Spinal cord (tissue), 9 donors: ENCODE measurements at regions not wholly inside any gene's neighbourhood (a gene's known extent, or its start where the extent isn't known, plus 50 kb on each side); places are given as distances from the start of the nearest gene placed in this dataset.
A peak's percentile ranks its signal among the peaks of the same experiment; 100 is the strongest.

Source experiments
- DNase-seq, 6 donors: peaks; one replicate each; pipeline versions ENCODE4 v3.0.0 to v3.0.0-alpha.2; 2013 to 2015; ENCODE audit warnings: low spot score in 6 of 6, low read depth in 4 of 6
- H3K27ac ChIP-seq: one replicate; pipeline ENCODE4 v1.5.1; 2013; ENCODE audit warnings: low read depth, low read length, control low read depth
- H3K27me3 ChIP-seq: one replicate; pipeline ENCODE4 v1.6.1; 2013; ENCODE audit warnings: low read length; ENCODE audit not compliant: control insufficient read depth, insufficient read depth
- H3K36me3 ChIP-seq: one replicate; pipeline ENCODE4 v1.6.1; 2013; ENCODE audit warnings: low read length; ENCODE audit not compliant: control insufficient read depth, insufficient read depth
- H3K4me1 ChIP-seq: one replicate; pipeline ENCODE4 v1.6.1; 2013; ENCODE audit warnings: low read length; ENCODE audit not compliant: control insufficient read depth, insufficient read depth
- H3K4me3 ChIP-seq: one replicate; pipeline ENCODE4 v1.5.1; 2013; ENCODE audit warnings: low read depth, low read length, control low read depth
- H3K9me3 ChIP-seq: one replicate; pipeline ENCODE4 v1.6.1; 2013; ENCODE audit warnings: low read length; ENCODE audit not compliant: control insufficient read depth, insufficient read depth
- WGBS: methylation state at CpG from one replicate; pipeline ENCODE4 v1.1.5; 2013; ENCODE audit warnings: missing lambda C conversion rate; ENCODE audit not compliant: insufficient coverage; 5-methylcytosine and 5-hydroxymethylcytosine counted together
- donor health status: healthy.

DNA sequence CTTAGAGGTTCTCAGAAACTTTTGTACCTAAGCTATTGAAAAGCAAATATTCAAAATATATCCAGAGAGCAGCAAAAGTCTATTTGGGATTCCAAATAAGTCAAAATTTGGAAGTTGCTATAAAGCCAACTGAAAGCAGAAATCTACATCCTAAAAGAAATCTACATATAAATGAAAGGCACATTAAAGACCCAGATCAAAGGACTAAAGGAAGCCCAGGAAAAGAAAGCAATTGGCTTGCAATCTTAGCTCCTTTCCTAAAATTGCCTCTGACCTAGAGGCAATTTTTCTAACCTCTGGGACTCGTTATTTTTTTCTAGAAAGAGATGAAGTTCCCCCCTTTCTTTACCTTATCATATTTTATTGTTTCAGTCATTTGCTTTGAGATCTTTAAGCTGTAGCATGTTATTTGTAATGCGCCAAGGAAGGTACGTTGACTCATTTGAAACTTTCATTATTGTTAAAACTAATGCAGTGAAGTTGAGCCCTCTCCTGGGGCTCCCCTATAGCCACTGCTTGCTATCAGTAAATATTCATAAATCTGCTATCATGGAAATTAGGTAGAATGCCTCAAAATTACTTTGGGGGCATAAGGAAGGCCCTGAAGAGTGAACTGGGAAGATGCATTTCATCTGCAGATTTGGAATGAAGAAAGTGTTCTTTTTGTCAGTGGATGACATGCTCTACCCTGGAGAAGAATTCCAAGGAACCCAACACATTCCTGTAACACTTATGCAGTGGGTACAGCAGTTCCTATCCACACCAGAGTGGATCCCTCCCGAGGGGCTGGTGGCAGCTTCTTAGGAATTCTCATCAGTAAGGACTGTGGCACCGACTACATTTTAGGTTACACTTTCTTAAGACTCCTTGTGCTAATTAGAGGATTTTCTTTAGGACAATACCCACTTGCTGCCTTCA lies 177.8 kb upstream of the IGFBP7 start:
- WGBS = no CpG with 5 or more reads among the region's 5 CpGs
- Histone ChIP-seq H3K4me3 (no peak overlapping the region), H3K4me1 (no peaks in the 10 kb centered on the region), H3K36me3 (no peaks in the 10 kb centered on the region), H3K27me3 (no peaks in the 10 kb centered on the region), H3K9me3 (no peaks in the 10 kb centered on the region), H3K27ac (no peak overlapping the region)
- no peak for DNase-seq

DNA sequence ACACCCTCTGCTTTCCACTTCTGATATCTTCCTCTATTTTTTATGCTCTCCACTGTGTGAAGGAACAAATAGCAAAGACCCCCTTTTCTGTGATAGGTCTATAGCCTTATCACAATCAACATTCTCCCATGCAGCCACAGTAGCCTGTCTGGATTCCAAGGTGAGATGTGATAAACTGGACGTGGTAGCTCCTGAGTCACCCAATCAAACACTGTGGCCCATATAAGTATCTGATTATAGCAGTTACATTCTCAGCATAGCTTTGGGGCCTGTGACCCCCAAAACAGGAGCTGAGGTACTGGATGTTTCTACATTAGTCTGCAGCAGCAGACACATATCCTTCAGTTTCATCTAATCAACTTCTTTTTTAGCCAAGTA lies 172.7 kb upstream of the IGFBP7 start:
- H3K4me1 ChIP-seq = no peaks in the 10 kb centered on the region
- no peaks in the 10 kb centered on the region for H3K27me3 ChIP-seq
- H3K27ac ChIP-seq = no peak overlapping the region
- no peak for DNase-seq
- no CpG with 5 or more reads among the region's 1 CpG for WGBS
- H3K9me3 ChIP-seq = no peaks in the 10 kb centered on the region
- H3K36me3 ChIP-seq = no peaks in the 10 kb centered on the region
- no peak overlapping the region for H3K4me3 ChIP-seq

DNA sequence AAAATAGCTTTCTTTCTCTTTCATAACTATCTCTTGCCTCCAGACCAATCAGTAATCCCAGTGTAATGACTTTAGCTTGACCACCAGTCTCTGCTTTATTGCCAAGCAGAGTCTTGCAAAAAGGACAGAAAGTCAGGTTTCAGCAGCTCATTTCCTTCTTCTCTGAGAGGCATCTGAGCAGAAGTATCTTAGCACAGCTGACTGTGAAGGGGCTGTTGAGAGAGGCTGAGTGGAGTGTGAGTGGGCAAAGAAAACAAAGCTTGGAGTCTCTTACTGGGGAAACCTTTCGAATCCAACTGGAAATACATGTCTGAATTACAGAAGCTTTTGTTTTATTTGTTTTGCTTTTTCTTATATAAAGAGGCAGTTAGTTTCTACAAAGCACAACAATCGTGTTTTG lies 170.3 kb upstream of the IGFBP7 start:
- Histone ChIP-seq H3K4me1 (no peaks in the 10 kb centered on the region), H3K9me3 (no peaks in the 10 kb centered on the region), H3K36me3 (no peaks in the 10 kb centered on the region), H3K27me3 (no peaks in the 10 kb centered on the region), H3K27ac (no peak overlapping the region), H3K4me3 (no peak overlapping the region)
- no peak for DNase-seq
- WGBS = no CpG with 5 or more reads among the region's 2 CpGs

DNA sequence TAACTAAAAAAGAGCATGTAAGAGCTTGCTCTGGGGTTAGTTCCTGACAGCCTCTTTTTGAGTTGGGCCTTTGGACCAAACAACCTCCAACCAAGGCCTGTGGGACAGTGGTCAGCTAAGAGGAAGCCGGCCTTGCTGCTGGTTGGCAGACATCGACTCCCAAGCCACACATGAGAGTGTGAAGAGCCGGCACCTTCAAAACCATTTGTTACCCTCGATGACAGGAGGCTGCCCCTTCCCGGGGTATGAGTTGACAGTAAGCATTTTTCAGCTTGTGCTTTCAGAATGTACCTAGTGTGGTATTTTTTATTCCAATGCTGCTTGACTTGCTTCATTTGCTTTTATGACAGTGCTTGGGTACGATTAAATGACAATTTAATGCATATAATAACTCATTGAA lies 168.6 kb upstream of the IGFBP7 start:
- H3K27ac ChIP-seq = no peak overlapping the region
- no peaks in the 10 kb centered on the region for H3K4me1 ChIP-seq
- DNase-seq = peak in 1 of 6 donors; percentile 55
- H3K36me3 ChIP-seq = no peaks in the 10 kb centered on the region
- 76% methylated on average over 3 of the region's 6 CpGs for WGBS
- H3K4me3 ChIP-seq = no peak overlapping the region
- no peaks in the 10 kb centered on the region for H3K9me3 ChIP-seq
- no peaks in the 10 kb centered on the region for H3K27me3 ChIP-seq

DNA sequence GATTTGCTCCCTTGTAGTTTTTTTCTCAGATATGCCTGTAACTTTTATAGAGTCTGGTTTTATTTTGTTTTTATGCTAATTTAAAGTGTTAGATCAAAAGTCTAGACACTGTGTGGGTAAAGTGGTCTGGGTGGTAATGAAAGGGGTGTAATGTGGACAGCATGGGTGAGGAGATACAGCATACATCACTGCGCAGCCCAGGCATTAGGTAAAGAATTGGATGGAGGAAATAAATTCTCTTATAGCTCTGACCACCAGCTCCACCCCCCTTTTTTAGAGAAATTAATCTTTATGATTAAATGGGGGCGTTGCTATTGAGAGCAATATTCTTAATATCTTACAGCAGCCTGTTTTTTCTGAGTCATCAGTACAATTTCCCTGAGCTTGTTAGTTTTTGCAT lies 163.9 kb upstream of the IGFBP7 start:
- Histone ChIP-seq H3K27ac (no peak overlapping the region), H3K4me3 (no peak overlapping the region), H3K27me3 (no peaks in the 10 kb centered on the region), H3K9me3 (no peaks in the 10 kb centered on the region), H3K4me1 (no peaks in the 10 kb centered on the region), H3K36me3 (no peaks in the 10 kb centered on the region)
- no peak for DNase-seq
- WGBS = no CpG with 5 or more reads among the region's 2 CpGs

DNA sequence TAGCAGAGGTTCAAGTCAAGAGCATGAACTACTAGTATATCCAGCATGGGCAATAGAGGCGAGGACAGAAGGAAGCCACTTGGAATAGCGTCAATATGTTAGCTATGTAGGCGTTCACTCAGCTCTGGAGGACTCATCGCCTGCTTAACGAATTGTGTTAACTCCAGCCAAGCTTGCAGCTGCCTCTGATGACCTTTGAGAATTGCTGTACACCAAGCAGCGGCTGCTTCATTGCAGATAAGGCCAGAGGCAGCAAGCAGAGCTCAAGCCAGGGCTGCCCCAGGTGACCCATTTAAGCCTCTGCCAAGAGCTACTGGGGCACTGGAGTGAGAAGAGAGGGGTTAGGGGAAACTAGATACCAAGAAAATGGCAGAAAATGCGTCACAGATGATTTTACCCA lies 160.2 kb upstream of the IGFBP7 start:
- Histone ChIP-seq H3K9me3 (no peaks in the 10 kb centered on the region), H3K4me3 (no peak overlapping the region), H3K4me1 (no peaks in the 10 kb centered on the region), H3K27me3 (no peaks in the 10 kb centered on the region), H3K36me3 (no peaks in the 10 kb centered on the region), H3K27ac (no peak overlapping the region)
- peak in 4 of 6 donors; percentile 10 to 88 (median 26) for DNase-seq
- WGBS = 62% methylated on average over 6 of the region's 7 CpGs

DNA sequence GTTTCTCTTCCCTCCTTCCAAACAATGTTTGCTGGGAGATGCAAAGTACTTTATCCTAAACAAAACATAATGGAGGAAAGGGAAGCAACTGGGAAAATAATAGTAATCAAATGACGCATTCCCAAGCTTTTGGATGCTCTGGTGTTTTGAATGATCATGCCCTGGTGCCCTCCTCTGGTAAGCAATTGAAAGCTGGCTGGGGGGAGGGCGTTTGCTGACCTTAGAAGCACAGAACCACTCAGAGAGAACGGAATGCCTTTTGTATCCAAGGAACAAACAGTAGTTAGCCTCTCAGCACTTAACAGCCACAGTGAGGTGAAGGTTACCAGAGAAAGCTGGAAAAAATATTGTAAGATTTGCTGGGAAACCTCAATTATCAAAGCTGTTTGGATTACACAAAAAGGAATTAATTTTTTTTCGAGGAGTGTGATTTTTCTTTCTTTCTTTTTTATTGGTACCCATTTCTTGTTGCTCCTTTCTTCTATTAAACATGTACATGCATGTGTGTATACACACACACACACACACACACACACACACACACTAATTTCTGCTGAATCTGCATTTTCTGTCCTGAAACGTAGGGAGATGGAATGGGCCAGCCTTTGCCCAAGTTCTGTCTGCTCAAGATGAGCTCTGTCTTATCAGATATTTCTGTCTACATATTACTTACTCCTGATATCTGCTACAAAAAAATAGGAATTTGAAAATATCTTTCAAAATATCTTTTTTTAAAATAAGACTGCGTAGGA lies 155.8 kb upstream of the IGFBP7 start:
- no peak overlapping the region for H3K4me3 ChIP-seq
- H3K27ac ChIP-seq = no peak overlapping the region
- WGBS = 17% methylated on average over 1 of the region's 6 CpGs
- H3K9me3 ChIP-seq = no peaks in the 10 kb centered on the region
- no peaks in the 10 kb centered on the region for H3K27me3 ChIP-seq
- H3K4me1 ChIP-seq = no peaks in the 10 kb centered on the region
- no peak for DNase-seq
- no peaks in the 10 kb centered on the region for H3K36me3 ChIP-seq

DNA sequence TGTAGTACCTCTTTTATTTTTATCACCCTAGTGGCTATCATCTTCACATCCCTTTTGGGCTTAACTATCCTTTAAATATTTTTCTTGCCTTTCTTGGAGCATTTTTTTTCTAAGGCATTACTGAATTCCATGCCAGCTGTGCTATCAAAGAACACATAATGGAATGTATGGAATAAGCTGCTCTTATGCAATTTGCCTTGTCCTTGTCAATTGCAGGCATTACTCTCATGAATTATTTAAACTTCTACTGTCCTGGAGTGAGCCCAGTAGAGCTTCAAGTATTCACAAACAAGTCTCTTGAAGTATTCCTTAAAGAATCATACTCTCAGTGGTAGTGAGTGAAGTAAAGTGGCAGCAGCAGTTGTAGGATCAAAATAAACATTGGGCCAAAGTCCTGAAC lies 144.6 kb upstream of the IGFBP7 start:
- H3K4me3 ChIP-seq = no peak overlapping the region
- no peaks in the 10 kb centered on the region for H3K36me3 ChIP-seq
- H3K4me1 ChIP-seq = no peaks in the 10 kb centered on the region
- DNase-seq = no peak
- no peaks in the 10 kb centered on the region for H3K27me3 ChIP-seq
- H3K27ac ChIP-seq = no peak overlapping the region
- no peaks in the 10 kb centered on the region for H3K9me3 ChIP-seq

DNA sequence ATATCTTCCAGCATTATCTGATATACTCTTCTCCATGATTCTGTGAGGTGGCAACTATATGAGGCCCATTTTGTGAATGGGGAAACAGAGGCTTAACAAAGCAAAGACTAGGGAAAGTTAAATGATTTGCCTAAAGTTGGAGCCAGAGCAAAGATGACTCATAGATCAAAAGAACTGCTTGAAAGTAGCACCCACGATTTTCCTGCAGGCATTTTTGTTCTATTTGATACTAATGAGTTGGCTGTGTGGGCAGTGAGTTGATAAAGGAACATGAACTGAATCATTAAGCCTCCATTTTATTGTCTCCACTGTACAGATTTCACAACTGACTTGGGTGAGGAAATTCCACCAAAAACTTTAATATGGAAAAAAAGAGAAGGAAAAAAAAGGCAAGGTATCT lies 138.9 kb upstream of the IGFBP7 start:
- Histone ChIP-seq H3K36me3 (no peaks in the 10 kb centered on the region), H3K9me3 (no peaks in the 10 kb centered on the region), H3K27me3 (no peaks in the 10 kb centered on the region), H3K4me3 (no peak overlapping the region), H3K27ac (no peak overlapping the region), H3K4me1 (no peaks in the 10 kb centered on the region)
- 43% methylated on average over 1 of the region's 1 CpG for WGBS
- DNase-seq = no peak

DNA sequence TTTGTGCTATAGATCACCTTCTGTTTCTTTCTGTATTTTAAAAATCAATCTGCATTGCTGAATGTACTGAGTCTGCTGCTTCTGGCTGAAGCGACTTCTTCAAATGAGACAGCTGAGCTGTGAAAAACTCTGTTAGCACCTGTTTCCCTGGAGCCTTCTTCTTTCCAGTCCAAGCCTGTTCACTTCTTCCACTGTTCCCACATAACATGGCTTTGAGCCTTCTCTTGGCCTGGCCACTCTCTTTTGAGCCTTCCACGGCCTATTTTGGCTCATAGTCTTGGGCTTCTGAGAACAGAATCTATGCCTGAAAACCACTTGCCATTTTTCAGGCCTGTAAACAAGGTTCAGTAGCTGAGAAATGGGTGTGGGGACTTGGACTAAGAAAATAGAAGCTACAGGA lies 132.9 kb upstream of the IGFBP7 start:
- no peaks in the 10 kb centered on the region for H3K27me3 ChIP-seq
- H3K4me1 ChIP-seq = no peaks in the 10 kb centered on the region
- DNase-seq = peak in 1 of 6 donors; percentile 53
- no peaks in the 10 kb centered on the region for H3K36me3 ChIP-seq
- 61% methylated on average over 2 of the region's 2 CpGs for WGBS
- H3K9me3 ChIP-seq = no peaks in the 10 kb centered on the region
- no peak overlapping the region for H3K4me3 ChIP-seq
- no peak overlapping the region for H3K27ac ChIP-seq
